DND-41 (cell line): ENCODE measurements at regions not wholly inside any gene's neighbourhood (a gene's known extent, or its start where the extent isn't known, plus 50 kb on each side); places are given as distances from the start of the nearest gene placed in this dataset.

Experiments used
- CTCF ChIP-seq: IDR thresholded peaks from 2 replicates; pipeline ENCODE4 v1.5.1; 2012; ENCODE audit warnings: borderline replicate concordance, low read length, moderate library complexity, mild to moderate bottlenecking; ENCODE audit not compliant: poor library complexity, severe bottlenecking; ENCODE audit errors: extremely low read depth
- EZH2 ChIP-seq: IDR thresholded peaks from 3 replicates; pipeline ENCODE4 v1.6.1; 2012; ENCODE audit warnings: borderline replicate concordance, low read depth, mild to moderate bottlenecking, moderate library complexity, low read length, inconsistent platforms; ENCODE audit not compliant: severe bottlenecking

GRCh38 chr11:87967459-87967858 is 207.8 kb downstream of the RAB38 start:
- TF ChIP-seq CTCF (no peak), EZH2 (no peak)
